Body of pancreas (tissue), 4 donors: ENCODE measurements at regions not wholly inside any gene's neighbourhood (a gene's known extent, or its start where the extent isn't known, plus 50 kb on each side); places are given as distances from the start of the nearest gene placed in this dataset.

Experiments
- POLR2A ChIP-seq, 3 donors: fragments of 450-650 bp; IDR thresholded peaks; one replicate each; pipeline ENCODE4 v1.6.1; 2016; ENCODE audit warnings: antibody characterized with exemption in 3 of 3, mild to moderate bottlenecking in 2 of 3
- TF ChIP-seq, protein P1 (sequence below), 7 experiments: fragments of 450-650 bp in 4 of 7; fragments of 200-600 bp in 3 of 7; sonication (generic) in 3 of 7; IDR thresholded peaks; one replicate each; pipeline ENCODE4 v1.5.1; 2016 to 2019; ENCODE audit warnings: antibody characterized with exemption in 7 of 7

DNA sequence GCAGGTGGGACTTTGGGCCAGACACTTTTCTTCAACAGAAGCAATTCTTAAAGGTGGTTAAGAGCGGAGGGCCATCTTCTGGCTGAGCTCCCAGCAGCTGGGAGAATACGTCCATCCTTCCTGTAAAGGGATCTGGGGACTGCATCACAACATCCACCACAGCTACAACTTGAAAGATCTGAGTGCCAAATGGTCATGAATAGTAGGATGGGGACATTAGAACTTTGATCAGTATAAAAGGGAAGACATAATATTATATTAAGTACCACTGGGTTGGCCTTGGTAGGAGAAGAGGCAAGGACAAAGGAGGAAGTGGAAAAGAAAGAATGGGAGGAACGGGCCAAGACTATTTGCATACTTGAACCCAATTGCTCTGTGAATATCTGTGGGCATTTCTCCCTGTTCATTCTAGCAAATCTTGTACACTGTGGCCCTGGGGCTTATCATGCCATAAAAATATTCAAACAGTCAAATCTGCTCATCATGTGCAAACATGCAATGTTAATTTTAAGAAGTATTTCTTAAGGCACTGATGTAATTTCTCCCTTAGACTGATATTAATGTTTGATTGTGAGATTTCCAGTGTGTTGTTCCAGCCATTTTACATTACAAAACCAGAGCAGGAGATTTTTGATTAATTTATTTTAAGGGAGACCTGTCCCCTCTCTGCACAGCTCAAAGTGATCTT, 65.5 kb upstream of the CREB5 start:
- TF ChIP-seq, protein P1, sequence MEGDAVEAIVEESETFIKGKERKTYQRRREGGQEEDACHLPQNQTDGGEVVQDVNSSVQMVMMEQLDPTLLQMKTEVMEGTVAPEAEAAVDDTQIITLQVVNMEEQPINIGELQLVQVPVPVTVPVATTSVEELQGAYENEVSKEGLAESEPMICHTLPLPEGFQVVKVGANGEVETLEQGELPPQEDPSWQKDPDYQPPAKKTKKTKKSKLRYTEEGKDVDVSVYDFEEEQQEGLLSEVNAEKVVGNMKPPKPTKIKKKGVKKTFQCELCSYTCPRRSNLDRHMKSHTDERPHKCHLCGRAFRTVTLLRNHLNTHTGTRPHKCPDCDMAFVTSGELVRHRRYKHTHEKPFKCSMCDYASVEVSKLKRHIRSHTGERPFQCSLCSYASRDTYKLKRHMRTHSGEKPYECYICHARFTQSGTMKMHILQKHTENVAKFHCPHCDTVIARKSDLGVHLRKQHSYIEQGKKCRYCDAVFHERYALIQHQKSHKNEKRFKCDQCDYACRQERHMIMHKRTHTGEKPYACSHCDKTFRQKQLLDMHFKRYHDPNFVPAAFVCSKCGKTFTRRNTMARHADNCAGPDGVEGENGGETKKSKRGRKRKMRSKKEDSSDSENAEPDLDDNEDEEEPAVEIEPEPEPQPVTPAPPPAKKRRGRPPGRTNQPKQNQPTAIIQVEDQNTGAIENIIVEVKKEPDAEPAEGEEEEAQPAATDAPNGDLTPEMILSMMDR (IDR thresholded peaks at IDR 0.05), result no peak
- TF ChIP-seq POLR2A (IDR thresholded peaks at IDR 0.05), result no peak
